GM12864 (cell line): ENCODE measurements at regions not wholly inside any gene's neighbourhood (a gene's known extent, or its start where the extent isn't known, plus 50 kb on each side); places are given as distances from the start of the nearest gene placed in this dataset.

Source experiments
- DNase-seq: peaks from one replicate; pipeline ENCODE4 v3.0.0-alpha.2; 2011; ENCODE audit warnings: low read depth
- H3K4me3 ChIP-seq: 2 replicates; pipeline ENCODE4 v1.5.1; 2011; ENCODE audit warnings: mild to moderate bottlenecking, low read depth, low read length, control low read depth
- TF ChIP-seq, protein P1 (sequence below): IDR thresholded peaks from 2 replicates; pipeline ENCODE4 v1.5.1; 2011; ENCODE audit warnings: low read depth, mild to moderate bottlenecking, moderate library complexity, low read length, control low read depth, inconsistent platforms; ENCODE audit errors: missing control alignments

GRCh38 chr10:85045046-85045445 is 716.7 kb downstream of the CCSER2 start:
- H3K4me3 ChIP-seq: no peak overlapping the region
- TF ChIP-seq, protein P1, sequence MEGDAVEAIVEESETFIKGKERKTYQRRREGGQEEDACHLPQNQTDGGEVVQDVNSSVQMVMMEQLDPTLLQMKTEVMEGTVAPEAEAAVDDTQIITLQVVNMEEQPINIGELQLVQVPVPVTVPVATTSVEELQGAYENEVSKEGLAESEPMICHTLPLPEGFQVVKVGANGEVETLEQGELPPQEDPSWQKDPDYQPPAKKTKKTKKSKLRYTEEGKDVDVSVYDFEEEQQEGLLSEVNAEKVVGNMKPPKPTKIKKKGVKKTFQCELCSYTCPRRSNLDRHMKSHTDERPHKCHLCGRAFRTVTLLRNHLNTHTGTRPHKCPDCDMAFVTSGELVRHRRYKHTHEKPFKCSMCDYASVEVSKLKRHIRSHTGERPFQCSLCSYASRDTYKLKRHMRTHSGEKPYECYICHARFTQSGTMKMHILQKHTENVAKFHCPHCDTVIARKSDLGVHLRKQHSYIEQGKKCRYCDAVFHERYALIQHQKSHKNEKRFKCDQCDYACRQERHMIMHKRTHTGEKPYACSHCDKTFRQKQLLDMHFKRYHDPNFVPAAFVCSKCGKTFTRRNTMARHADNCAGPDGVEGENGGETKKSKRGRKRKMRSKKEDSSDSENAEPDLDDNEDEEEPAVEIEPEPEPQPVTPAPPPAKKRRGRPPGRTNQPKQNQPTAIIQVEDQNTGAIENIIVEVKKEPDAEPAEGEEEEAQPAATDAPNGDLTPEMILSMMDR: no peak
- no peak for DNase-seq

GRCh38 chr10:85047170-85047834 is 718.9 kb downstream of the CCSER2 start:
- DNase-seq: no peak
- no peak overlapping the region for H3K4me3 ChIP-seq
- TF ChIP-seq, protein P1: no peak

DNA sequence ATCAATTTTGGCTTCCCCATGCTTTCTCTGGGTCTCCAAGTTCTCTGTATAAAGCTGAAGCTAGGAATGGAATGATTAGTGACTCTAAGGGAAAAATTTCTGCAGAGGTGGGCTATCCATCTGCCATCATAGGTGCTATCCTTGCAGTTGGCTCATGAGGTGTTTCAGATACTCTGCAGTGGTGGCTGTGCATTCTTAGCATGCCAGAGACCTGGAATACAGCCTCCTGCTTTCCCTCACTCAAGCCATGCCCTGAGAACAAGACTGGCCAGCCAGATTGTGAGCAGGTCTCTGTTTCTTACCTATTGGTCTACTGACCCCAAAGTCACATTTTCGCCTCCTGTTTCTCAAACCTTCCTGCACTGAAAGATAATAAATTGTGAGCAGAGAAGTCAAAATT is 719.6 kb downstream of the CCSER2 start:
- H3K4me3 ChIP-seq: no peak overlapping the region
- no peak for DNase-seq
- TF ChIP-seq, protein P1: no peak

- H3K4me3 ChIP-seq: no peak overlapping the region
- no peak for DNase-seq
- TF ChIP-seq, protein P1: no peak
Measured at GRCh38 chr10:85048644-85049043, 720.3 kb downstream of the CCSER2 start.

- DNase-seq: no peak
- TF ChIP-seq, protein P1: no peak
- H3K4me3 ChIP-seq: no peak overlapping the region
Measured at GRCh38 chr10:85060944-85061343, 732.6 kb downstream of the CCSER2 start.

- TF ChIP-seq, protein P1: no peak
- H3K4me3 ChIP-seq: no peak overlapping the region
- DNase-seq: no peak
Measured at GRCh38 chr10:85061401-85061800, 733.0 kb downstream of the CCSER2 start.

- no peak overlapping the region for H3K4me3 ChIP-seq
- TF ChIP-seq, protein P1: no peak
- no peak for DNase-seq
Measured at GRCh38 chr10:85067955-85068354, 739.6 kb downstream of the CCSER2 start.
